GM23248 (cell line): ENCODE measurements at regions not wholly inside any gene's neighbourhood (a gene's known extent, or its start where the extent isn't known, plus 50 kb on each side); places are given as distances from the start of the nearest gene placed in this dataset.

Experiments used
- EZH2 ChIP-seq: fragments of 200-600 bp; sonication (generic); IDR thresholded peaks from 2 replicates; pipeline ENCODE4 v1.6.1; 2018; ENCODE audit warnings: antibody characterized with exemption, mild to moderate bottlenecking; ENCODE audit not compliant: insufficient read depth, poor library complexity, severe bottlenecking
- EZH2phosphoT487 ChIP-seq: fragments of 200-600 bp; sonication (generic); IDR thresholded peaks from 2 replicates; pipeline ENCODE4 v1.6.1; 2018; ENCODE audit warnings: antibody characterized with exemption, moderate library complexity, mild to moderate bottlenecking, low read depth; ENCODE audit not compliant: insufficient read depth

GRCh38 chr1:181335631-181336030, 147.7 kb upstream of the CACNA1E start:
- TF ChIP-seq EZH2phosphoT487 (no peak), EZH2 (no peak)
